ENCODE measurements at regions not wholly inside any gene's neighbourhood (a gene's known extent, or its start where the extent isn't known, plus 50 kb on each side); places are given as distances from the start of the nearest gene placed in this dataset.

GRCh38 chr4:136939781-136940180 is 592.5 kb downstream of the PCDH18 start (continued):
- TF ChIP-seq ZNF76 (tag by site-specific recombination; IDR thresholded peaks at IDR 0.05; ENCODE audit: borderline replicate concordance, low read depth) (no peak), RBAK (tag by site-specific recombination; IDR thresholded peaks at IDR 0.05) (no peak), GLIS2 (tag by site-specific recombination; IDR thresholded peaks at IDR 0.05) (no peak), ZFP3 (tag by site-specific recombination; IDR thresholded peaks at IDR 0.05; ENCODE audit: low read depth) (no peak)

GRCh38 chr4:136935871-136936270 is 596.4 kb downstream of the PCDH18 start:
- no peak overlapping the region for H3K27ac ChIP-seq (ENCODE audit: extremely low read depth, low read depth, low read length)
- CTCF ChIA-PET = no interaction called here
- no peak for TF ChIP-seq ZFP69B (tag by site-specific recombination; IDR thresholded peaks at IDR 0.05)
- no peak for TF ChIP-seq ZBTB8A (tag by site-specific recombination; IDR thresholded peaks at IDR 0.05)
- TF ChIP-seq MYNN (tag by site-specific recombination; IDR thresholded peaks at IDR 0.05; ENCODE audit: borderline replicate concordance) = no peak
- TF ChIP-seq ZEB2 (tag by site-specific recombination; IDR thresholded peaks at IDR 0.05) = no peak
- no peak for TF ChIP-seq PRDM2 (tag by site-specific recombination; IDR thresholded peaks at IDR 0.05; ENCODE audit: borderline replicate concordance)
- no peak for TF ChIP-seq HOXC10 (CRISPR knock-in tag; IDR thresholded peaks at IDR 0.05)
- TF ChIP-seq ZNF580 (tag by site-specific recombination; IDR thresholded peaks at IDR 0.05) = no peak
- no peak for TF ChIP-seq ZNF274 (IDR thresholded peaks at IDR 0.05; ENCODE audit: low read length)
- TF ChIP-seq ZNF274 (tag by site-specific recombination; IDR thresholded peaks at IDR 0.05; ENCODE audit: borderline replicate concordance) = no peak
- no peak for TF ChIP-seq SP2 (tag by site-specific recombination; IDR thresholded peaks at IDR 0.05)
- no peak for TF ChIP-seq YY1 (tag by site-specific recombination; IDR thresholded peaks at IDR 0.05)
- TF ChIP-seq FEZF1 (tag by site-specific recombination; IDR thresholded peaks at IDR 0.05) = no peak
- TF ChIP-seq ZBTB49 (tag by site-specific recombination; IDR thresholded peaks at IDR 0.05; ENCODE audit: low read depth) = no peak
- TF ChIP-seq ZNF645 (tag by site-specific recombination; IDR thresholded peaks at IDR 0.05) = no peak
- no peak for TF ChIP-seq ZNF558 (tag by site-specific recombination; IDR thresholded peaks at IDR 0.05)
- no peak for TF ChIP-seq ZNF571 (tag by site-specific recombination; IDR thresholded peaks at IDR 0.05)
- no peak for TF ChIP-seq PATZ1 (tag by site-specific recombination; IDR thresholded peaks at IDR 0.05)
- no peak for TF ChIP-seq ZNF624 (tag by site-specific recombination; IDR thresholded peaks at IDR 0.05)
- TF ChIP-seq ZNF311 (tag by site-specific recombination; IDR thresholded peaks at IDR 0.05; ENCODE audit: borderline replicate concordance) = no peak
- TF ChIP-seq ZIC2 (tag by site-specific recombination; IDR thresholded peaks at IDR 0.05) = no peak
- TF ChIP-seq ZNF280C (tag by site-specific recombination; IDR thresholded peaks at IDR 0.05) = no peak
- H3K4me3 ChIP-seq (ENCODE audit: low read depth, low read length) = no peak overlapping the region
- no peaks in the 10 kb centered on the region for H3K36me3 ChIP-seq (ENCODE audit: control insufficient read depth in 2 of 2, insufficient read depth in 1 of 2, low read length in 2 of 2)
- no peaks in the 10 kb centered on the region for H3K4me1 ChIP-seq (ENCODE audit: control insufficient read depth, insufficient read depth, low read length)
- POLR2A ChIA-PET = no interaction called here
- H3K9me3 ChIP-seq (ENCODE audit: control insufficient read depth, insufficient read depth, low read depth, low read length) = no peaks in the 10 kb centered on the region
